Kasumi-1 (cell line): ENCODE measurements at regions not wholly inside any gene's neighbourhood (a gene's known extent, or its start where the extent isn't known, plus 50 kb on each side); places are given as distances from the start of the nearest gene placed in this dataset.
"Not testable (repeated sequence)": the region's sequence is repeated elsewhere in the genome, so short reads cannot be mapped to it uniquely, and the experiment has no call there.

ENCODE experiments used
- DNase-seq, 2 experiments: peaks; one replicate each; lab custom pipeline; 2025; lab: John Stamatoyannopoulos, UW

DNA sequence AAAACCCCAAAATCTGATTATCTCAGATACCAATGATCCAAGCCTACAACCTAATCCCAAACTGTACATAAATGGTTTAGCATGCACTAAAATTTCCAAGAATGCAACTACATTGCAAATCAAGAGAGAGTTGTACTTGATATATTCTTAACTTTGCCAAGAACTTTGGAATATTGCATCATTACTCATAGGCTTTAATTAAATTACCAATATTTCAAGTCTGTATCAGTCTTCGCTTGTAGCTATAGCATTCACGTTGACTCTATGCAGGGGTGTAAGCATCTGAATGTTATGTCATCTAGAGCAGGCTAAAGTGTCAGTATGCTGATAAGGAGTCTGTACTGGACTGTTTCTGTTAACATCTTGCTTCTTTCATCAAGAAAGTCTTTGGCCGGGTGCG lies 56.3 kb downstream of the FOXI3 start:
- no peak for DNase-seq

DNA sequence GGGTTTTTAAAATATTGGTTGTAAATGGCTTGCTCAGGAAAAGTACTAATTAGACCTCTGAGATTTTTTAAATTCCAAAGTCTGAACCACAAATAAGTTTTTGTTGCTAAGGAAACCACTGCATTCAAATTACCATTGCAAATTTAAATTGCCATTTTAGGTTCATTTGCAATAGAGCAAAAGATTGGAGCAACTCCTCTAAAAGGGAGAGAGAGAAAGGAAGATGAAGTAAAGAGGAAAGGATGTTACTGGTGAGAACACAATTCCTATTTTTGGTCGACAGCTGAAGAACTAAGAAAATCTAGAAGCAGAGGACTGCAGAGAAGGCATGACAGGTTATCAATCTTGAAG lies 74.9 kb downstream of the FOXI3 start:
- no peak for DNase-seq

DNA sequence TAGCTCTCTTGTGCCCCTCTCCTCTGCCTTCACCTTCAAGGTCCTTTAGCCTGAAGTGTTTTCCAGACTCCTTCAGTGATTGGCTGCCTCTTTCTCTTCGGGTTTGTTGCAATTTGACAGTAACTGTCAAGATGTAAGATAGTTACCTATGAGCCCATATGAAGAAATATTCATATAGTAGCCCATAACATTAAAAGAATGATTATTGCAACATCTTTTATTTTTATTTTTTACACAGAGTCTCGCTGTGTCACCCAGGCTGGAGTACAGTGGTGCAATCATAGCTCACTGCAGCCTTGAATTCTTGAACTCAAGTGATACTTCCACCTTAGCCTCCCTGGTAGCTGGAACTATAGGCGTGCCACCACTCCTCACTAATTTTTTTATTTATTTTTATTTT lies 80.5 kb downstream of the FOXI3 start:
- no peak for DNase-seq

DNA sequence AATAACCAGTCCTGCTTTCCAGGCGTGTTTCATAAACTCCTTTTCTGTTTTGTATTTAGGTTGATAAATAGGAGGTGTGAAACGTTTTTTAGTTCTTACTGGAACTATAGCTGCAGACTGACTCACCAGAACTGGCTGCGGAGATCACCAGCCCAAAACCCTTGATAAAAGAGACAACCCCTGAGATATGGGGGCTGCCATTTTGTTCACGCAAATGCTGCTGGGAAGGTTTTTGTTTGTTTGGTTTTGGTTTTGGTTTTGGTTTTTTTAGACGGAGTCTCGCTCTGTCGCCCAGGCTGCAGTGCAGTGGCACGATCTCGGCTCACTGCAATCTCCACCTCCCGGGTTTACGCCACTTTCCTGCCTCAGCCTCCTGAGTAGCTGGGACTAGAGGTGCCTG lies 87.1 kb downstream of the FOXI3 start:
- not testable (repeated sequence) for DNase-seq

DNA sequence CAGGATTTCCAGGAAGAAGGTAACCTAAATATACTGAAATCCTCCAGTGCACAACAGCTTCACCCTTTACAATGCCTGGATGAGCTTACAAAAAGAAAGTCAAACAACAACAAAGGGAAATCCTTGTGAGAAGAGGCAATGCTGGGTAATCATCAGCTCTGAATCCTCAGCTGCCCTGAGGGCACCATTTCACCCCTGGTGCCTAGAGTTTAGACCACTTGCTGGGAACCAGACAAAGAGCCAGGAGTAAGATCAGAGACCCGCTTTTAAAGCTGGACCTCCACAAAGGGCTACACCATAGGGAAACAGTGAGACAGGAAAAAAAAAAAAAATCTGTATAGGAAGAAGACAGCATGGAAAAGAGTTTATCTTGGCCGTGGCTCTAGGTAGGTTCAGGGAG lies 97.0 kb downstream of the FOXI3 start:
- no peak for DNase-seq

DNA sequence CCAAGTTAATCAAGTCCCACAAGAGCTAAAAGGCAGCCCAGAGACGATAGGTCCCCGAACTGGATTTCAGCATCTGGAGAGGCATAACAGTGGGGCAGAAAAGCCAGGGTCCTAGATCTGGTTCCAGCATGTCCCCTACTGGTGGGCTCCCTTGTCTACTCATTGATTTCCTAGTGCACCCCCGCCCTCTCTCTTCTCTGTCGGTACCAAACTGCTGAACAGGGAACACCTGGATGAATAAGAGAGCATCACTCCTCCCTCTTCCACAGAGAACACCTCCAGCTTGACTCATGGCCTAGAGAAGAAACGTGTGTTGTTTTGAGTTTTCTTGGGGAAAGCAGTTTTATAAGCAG lies 101.3 kb downstream of the FOXI3 start:
- DNase-seq = no peak

DNA sequence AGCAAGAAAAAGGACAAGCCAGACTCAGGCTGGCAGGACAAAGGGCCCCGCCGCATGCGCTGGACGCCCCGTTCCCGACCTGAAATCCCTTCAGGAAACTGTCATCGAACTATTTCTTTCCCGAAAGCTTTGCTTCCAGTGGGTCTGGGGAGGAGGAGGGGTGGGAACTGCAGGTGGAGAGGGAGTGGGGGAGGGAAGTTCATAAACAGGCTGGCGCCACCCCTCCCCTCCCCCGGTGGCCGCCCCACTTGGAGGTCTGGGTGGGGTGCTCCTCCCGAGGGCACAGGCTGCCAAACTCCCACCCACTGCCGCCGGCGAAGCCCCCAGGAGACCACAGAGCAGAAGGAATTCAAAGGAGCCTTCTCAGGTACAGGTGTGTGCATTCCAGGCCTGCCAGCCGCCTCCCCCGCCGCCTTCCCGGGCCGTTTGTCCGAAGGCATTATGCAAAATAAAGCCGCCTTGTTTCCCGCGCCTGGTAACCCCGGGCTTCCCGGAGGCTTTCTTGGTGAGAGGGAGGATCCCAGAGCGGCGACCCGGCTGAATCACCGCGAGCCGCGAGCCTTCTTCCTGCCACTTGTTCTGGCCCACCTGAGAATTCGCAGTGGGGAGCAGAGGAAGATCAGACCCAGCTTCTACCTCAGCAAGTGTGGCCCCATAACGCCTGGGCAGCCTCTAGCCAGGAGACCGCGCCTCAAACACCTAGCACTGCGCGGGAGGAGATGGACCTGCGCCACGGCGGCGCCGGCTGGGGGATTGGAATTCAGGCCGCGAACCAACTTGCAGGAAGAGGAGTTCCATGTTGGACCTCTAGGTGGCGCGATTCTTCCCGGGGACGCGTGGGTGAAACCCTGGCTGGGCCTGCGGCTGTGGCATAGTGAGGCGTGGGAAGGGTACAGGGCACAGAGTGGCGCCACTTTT lies 101.9 kb downstream of the FOXI3 start:
- DNase-seq = no peak

DNA sequence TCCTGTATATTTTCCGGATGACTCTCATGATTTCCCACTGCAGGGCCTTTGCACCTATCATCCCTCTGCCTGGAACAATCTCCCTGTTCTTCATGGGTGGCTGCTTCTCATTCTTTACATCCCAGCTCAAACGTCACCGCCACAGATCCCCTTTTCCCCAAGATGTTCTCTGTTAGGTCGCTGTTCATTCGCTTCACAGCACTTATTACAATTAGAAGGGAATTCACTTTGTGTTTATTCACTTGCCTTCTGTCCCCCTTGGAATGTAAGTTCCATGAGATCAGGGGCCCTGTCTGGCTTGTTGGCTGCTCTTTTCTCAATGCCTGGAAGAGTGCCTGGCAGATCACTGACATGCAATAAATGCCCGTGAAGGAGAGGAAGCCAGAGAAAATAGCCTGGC lies 106.7 kb downstream of the FOXI3 start:
- no peak for DNase-seq

DNA sequence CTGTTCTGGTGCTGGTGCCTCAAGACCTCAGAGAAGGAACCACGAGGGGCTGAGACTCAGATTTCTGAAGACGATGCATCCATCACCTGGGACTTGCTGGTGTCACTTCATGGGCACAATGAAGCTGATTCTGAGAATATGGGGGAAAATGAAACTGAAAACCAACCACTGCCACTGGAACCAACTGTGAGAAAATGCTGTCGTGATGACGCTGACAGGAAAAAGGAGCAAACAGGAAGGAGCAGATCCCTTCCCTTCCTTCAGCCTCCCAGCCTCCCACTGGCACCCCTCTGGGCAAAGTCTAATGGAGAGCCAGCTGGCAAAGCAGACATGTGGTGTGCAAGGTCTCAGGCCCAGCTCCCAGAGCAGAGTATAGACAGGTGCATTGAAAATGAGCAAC lies 109.7 kb downstream of the FOXI3 start:
- DNase-seq = no peak

DNA sequence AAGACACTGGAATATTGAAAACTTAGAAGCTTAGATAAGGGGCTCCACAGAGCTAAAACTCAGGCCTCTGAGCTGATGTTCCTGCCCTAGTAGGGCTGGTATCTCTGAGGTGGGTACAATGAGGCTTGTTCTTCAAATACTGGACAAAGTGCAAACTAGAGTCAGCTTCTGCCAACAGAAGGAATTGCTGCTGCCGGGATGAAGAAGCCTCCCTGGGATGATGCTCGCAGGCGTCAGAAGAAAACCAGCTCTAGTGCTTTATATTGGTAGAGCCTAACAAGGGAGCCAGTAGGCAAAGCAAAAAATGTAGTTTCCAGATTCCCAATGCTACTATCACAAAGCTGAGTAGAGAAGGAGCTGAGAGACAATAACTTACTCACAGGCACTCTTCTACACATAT lies 118.1 kb downstream of the FOXI3 start:
- DNase-seq = no peak

DNA sequence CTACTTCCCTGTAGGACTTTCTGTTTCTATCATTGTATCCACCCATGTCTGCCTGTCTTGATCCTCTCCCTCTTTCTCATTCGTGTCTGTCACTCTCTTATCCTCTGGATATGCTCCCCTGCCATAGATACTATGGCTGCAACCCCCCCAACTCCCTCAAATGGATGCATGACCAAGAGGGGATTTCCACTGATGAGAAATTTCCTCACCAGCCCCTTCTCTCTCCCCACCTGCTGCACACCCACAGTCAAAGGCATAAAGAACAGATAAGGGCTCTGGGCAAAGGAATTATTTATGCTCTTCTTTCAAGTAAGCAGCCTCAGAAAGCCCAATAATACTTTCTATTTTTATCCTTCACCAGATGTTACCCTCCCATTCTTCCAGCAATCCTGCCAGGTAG lies 121.3 kb downstream of the FOXI3 start:
- no peak for DNase-seq

DNA sequence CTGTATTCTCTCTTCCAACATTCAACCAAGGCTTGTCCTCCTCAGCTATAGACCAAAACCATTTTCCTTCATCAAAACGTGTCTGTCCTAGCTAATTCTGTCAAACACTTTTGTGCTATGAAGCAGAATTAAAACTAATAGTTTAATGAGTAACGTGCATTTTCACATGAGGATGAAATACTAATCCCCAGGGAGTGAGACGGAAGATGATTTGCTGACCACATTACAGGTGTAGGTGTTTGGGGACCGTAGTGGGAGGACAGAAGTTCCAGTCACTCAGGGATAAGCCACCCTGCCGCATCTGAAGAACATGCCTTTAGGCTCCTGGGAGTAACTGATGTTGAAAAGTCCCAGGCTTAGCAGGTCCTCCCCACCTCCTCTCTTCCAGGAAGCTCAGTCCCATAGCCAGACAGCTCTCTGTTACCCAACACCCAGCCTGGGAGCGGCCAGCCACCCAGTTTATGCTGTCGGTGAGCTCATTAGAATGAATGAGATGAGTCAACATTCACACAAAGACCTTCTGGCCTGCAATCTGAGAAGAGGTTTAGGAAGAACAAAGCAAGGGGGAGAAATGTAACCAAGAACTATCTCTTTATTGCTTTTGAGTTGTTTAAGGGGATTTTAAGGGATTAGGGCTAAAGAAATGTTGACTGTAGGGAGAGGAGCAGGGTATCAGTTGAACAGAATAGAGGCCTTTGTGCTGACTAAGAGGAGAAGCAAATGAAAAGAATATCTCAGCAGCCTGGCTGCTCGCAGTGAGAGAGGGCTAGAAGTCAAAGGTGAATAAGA lies 122.5 kb downstream of the FOXI3 start:
- no peak for DNase-seq

DNA sequence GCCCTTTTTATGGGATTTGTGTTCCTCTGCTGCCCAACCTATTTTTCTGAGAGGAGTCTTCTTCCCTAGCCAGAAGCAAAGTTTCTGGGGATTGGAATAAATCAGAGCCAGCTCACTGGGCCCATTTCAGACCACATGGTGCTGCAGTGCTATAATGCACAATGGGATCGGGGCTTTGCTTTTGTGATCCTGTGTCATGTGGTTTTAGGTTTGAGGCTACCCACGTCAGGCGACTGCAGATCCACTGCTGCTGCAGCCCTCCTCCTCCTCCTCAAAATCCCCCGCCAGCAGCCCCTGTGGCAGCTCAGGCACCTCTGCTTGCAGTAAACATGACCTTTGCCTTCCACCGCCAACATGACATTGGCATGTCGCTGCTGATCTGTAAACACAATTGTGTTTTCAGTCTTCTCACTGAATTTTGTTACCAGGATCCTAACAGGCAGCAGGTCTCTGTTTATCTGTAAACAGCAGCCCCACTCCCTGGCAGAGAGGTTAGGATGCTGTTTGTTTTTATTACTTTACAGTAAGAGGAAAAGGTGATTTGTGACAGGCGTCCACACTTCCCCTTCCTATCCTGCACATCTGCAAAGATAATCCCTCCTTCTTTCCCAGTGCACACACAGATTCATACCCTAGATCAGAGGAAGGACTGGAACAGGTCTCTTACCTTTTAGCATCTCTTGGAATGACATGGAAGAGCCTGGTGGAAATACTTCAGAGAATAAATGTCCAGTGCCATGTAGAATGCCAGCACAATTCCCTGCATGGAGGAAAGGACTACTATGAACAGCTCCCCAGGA lies 130.8 kb downstream of the FOXI3 start:
- DNase-seq = no peak

DNA sequence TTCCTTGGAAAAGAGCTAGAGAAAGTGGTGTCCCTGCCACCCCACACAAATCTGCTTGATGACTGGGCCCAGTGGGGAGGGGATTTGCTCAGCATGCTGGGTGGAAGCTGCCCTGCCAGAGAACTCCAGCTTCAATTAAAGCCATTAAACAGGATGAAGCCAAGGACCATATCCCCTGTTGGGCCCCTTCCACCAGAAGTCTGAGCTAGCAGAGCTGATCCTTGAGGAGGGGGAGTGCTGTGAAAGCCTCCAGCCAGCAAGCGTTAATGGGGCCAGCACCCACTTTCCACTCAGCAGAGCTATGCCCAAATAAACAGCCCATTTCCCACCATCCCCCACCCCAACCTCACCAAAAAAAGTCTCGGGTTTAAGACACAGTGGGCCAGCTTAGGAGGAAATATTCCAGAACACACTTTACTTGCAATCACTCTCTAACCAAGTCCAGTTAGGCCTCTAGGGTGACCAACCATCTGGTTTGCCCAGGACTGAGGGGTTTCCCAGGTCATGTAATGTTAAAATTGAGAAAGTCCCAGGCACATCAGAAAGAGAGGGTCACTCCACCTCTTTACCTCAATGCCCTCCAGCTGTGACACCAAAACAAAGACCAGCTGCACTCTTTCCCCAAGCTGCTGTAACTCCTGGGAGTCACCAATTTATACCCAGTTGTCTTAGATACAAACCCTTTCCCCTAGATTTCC lies 132.3 kb downstream of the FOXI3 start:
- DNase-seq = no peak

DNA sequence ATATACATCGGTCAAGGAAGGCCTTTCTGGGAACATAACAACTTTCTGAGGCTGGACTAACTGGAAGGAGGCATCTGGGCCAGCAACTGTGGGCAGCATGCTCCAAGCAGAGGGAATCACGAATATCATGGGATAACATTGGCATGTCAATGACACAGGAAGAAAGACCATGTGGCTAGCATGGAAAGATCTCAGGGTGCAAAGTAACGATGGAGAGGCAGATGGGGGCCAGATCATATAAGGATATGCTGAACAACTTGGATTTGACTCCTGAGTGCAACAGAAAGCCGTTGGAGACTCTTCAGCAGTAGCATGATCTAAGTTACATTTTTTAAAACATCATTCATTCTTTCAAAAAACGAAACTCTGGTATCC lies 133.6 kb downstream of the FOXI3 start:
- no peak for DNase-seq

DNA sequence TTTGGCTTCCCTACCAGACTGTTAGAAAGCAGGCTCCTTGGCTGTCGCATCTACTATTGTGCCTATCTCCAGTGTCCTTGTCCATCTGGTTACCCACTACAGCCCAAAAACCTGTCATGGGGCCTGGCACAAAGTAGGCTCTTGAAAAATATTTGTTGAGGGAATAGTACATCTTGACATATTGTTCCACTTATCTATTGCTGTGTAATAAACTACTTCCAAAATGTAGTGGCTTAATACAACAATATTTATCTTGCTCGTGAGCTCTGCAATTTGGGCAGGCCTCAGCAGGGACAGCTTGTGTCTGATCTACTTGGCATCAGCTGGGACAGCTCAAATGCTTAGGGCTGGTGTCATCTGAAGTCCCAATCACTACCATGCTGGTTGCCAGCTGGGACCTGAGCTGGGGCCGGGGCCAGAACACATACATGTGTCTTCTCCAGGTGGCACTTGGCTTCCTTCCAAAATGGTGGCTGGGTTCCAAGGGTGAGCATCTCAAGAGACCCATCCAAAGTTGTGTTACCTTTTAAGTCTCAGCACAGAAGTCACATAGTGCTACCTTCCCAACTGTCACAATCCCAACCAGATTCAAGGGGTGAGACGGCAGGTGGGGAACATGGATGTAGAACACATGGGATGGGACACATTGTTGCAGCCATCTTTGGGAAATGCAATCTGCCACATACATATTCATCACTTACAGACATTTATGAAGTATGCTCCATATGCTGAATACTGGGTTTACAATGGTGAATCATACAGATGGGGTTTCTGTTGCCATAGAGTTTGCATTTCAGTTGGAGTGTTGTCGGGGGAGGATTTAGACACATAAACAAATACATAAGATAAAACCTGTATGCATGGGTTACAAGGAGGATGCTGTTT lies 134.2 kb downstream of the FOXI3 start:
- no peak for DNase-seq

DNA sequence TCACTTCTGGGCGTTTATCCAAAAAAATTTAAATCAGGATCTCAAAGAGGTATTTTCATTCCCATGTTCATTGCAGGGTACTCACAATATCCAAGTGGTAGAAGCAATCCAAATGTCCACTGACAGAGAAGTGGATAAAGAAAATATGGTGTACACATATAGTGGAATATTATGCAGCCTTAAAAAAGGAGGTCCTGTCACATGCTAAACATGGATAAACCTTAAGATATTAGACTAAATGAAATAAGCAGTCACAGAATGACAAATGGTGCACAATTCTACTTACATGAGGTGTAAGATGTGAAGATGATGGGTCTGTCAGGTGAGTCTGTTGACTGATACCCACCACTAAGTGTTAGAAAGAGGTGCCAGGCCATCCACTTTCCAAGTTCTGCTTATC lies 140.6 kb downstream of the THNSL2 start:
- DNase-seq = no peak

DNA sequence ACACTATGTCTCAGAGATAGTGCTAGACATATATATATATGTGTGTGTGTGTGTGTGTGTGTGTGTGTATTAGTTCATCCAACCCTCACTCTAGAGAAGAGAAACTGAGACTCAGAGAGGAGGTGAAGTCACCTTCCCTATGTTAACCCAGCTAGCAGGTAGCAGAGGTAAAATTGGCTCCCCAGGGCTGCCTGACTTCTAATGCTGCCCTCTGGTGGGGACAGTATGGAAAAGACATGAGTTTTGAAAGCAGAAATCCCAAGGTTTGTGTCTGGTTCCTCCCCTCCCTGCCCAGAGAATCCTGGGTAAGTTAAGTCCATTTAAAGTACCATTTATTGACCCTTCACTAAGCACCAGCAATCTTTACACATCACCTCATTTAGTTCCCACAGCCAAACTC lies 137.7 kb downstream of the THNSL2 start:
- peak; percentile 38 to 40 for DNase-seq

DNA sequence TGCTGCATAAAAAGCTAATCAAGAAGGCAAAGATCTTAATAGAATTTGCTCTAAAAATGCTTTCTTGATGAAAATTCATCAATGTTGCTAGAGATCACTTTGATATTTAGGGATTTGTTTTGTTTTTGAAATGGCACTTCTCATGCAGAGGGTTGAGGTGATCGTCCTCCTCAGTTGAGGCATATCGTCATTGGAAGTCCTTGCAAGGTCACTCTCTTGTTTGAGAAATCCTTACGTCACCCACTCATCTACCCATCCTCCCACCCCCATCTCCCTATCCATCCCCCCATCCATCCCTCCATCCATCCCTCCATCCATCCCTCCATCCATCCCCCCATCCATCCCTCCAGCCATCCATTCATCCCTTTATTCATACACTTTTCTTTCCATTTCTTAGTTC lies 133.7 kb downstream of the THNSL2 start:
- DNase-seq = no peak

DNA sequence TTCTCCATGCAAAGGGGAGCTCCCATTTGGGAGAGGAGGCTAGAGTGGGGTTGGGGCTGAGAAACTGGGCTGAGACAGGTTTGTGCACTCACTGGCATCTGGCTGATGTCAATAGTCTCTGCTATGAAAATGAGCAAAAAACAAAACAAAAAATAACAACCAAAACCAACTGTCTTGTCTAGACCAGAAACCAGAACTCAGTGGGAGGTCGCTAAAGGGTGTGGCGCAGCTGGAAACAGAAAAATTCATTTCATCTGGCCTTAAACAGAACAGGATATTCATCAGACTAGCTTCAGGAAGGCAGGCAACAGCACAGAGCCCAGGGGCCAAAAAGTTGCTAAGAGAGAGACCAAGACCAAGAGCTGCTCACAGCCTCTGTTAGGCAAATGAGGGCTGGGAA lies 126.1 kb downstream of the THNSL2 start:
- no peak for DNase-seq
